SH-SY5Y (cell line): ENCODE measurements at regions not wholly inside any gene's neighbourhood (a gene's known extent, or its start where the extent isn't known, plus 50 kb on each side); places are given as distances from the start of the nearest gene placed in this dataset.

Source experiments
- GATA2 ChIP-seq: IDR thresholded peaks from 2 replicates; pipeline ENCODE4 v1.6.1; 2011; ENCODE audit warnings: mild to moderate bottlenecking, low read depth, low read length
- GATA3 ChIP-seq: IDR thresholded peaks from 2 replicates; pipeline ENCODE4 v1.6.1; 2011; ENCODE audit warnings: low read depth, mild to moderate bottlenecking, low read length, moderate library complexity

DNA sequence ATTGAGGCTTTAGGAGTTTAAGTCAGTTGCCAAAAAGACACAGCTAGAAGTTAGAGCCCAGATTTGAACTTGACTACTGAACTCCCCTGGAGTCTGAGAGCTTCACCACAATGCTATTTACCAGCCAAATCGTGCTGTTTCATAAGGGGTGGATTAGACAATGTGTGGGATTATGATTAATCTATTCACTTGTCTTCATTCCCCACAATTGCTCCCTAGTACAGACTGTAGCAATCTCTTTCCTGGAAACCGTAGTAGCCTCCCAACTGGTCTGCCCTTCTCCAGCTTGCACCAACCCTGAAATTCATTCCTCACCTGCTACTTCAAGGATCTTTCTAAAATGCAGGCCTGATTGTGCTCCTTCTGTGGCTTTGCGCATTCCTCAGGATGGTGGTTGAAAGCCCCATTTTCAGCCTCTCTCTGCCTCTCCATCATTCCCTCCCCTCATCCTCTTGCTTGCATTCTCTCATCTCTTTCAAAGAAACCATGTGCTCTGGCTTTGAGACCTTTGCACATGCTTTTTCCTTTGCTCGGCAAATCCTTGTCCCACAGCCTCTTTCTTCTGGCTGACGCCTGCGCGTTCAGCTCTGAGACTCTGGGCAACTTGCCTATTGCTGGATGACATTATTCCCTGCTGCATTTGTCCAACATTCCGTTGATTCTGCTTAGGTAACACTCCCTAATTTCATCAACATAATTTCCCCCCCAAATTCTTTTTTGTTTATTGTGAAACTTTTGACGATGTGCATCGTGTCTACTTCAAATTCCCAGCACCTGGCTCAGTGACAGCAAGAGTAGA lies 145.1 kb downstream of the ADRA2A start:
- no peak for TF ChIP-seq GATA3
- TF ChIP-seq GATA2: no peak

- no peak for TF ChIP-seq GATA3
- TF ChIP-seq GATA2: no peak
Observed at GRCh38 chr10:111222961-111223360, 146.1 kb downstream of the ADRA2A start.

- TF ChIP-seq GATA2 (no peak), GATA3 (no peak)
Observed at GRCh38 chr10:111231779-111232178, 154.9 kb downstream of the ADRA2A start.

GRCh38 chr10:111233439-111233838 lies 156.6 kb downstream of the ADRA2A start:
- TF ChIP-seq GATA2 (no peak), GATA3 (no peak)

GRCh38 chr10:111234234-111234913 lies 157.5 kb downstream of the ADRA2A start:
- no peak for TF ChIP-seq GATA3
- TF ChIP-seq GATA2: no peak

GRCh38 chr10:111234914-111235302 lies 158.1 kb downstream of the ADRA2A start:
- no peak for TF ChIP-seq GATA2
- no peak for TF ChIP-seq GATA3

- TF ChIP-seq GATA2: no peak
- no peak for TF ChIP-seq GATA3
Observed at GRCh38 chr10:111240348-111240747, 163.5 kb downstream of the ADRA2A start.

- TF ChIP-seq GATA2: no peak
- TF ChIP-seq GATA3: no peak
Observed at GRCh38 chr10:111243126-111243525, 166.3 kb downstream of the ADRA2A start.

DNA sequence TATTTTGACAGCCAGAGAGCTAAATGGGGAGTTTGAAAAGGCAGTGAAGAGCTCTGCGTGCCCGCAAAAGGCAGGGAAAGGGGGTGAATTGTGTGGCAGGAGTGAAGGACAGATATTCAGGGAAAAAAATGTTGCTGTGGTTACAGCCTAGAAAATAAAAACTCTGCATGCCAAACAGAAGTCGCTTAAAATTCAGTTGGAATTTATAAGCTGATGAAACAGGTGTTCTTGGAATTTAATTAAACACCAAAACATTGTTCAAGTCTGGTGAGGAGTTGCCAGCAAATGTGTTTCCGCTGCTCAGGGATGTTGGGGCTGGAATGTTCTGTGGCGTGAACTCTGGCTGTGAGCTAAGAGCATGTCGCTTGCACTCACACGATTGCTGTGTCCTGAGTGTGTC lies 169.3 kb downstream of the ADRA2A start:
- TF ChIP-seq GATA3 (no peak), GATA2 (no peak)

GRCh38 chr10:111246814-111247452 lies 170.1 kb downstream of the ADRA2A start:
- no peak for TF ChIP-seq GATA3
- no peak for TF ChIP-seq GATA2

- TF ChIP-seq GATA2 (no peak), GATA3 (no peak)
Observed at GRCh38 chr10:111247781-111248389, 171.1 kb downstream of the ADRA2A start.

- TF ChIP-seq GATA2 (no peak), GATA3 (no peak)
Observed at GRCh38 chr10:111249925-111250324, 173.1 kb downstream of the ADRA2A start.

GRCh38 chr10:111261081-111261615 lies 184.3 kb downstream of the ADRA2A start:
- no peak for TF ChIP-seq GATA2
- no peak for TF ChIP-seq GATA3

DNA sequence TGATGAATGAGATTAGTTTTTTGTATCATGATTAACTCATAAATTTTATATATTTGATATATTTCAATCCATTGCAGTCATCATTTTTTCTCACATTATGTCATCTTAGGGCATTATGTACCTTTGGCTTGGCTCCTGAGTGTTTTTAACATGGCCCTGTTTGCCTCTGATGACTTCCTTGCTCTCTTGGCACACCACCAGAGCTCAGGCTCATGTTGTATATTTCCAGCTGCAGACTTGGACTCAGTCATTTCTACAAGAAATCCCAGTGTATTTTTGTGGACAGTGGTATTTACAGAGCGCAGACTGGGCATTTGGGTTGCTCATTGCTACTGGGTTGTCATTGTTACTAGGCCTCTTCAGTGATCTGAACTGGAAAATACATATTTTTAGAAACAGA lies 188.5 kb downstream of the ADRA2A start:
- TF ChIP-seq GATA2: no peak
- TF ChIP-seq GATA3: no peak

- TF ChIP-seq GATA3: no peak
- TF ChIP-seq GATA2: no peak
Observed at GRCh38 chr10:111266165-111266564, 189.3 kb downstream of the ADRA2A start.
